ENCODE measurements at regions not wholly inside any gene's neighbourhood (a gene's known extent, or its start where the extent isn't known, plus 50 kb on each side); places are given as distances from the start of the nearest gene placed in this dataset.

DNA sequence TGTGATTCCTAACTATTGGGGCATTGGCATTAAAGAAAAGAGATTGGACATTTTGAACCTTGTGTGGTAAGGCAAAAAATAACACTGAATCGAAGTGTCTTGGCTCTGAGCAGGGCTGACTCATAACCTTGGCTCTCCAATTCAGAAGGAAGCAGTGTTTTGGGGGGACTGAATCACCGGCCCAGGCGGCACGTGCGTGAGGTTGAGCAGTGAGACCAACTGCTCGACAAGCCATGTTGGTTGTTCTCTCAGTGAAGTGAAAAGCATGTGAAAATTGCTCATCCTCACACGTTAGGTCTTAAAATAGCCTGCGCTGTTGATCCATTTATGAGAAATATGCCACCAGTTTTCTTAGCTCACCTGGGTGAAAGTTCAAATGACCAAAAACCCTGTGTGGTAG, 137.8 kb upstream of the SPACA1 start:
- no peaks in the 10 kb centered on the region for H3K9me2 ChIP-seq (ENCODE audit: insufficient read depth, low read length)
- no peaks in the 10 kb centered on the region for H3K36me3 ChIP-seq (ENCODE audit: insufficient read depth, low read length)
- no peaks in the 10 kb centered on the region for H3K27me3 ChIP-seq (ENCODE audit: insufficient read depth, low read depth, low read length)
- no peaks in the 10 kb centered on the region for H4K20me1 ChIP-seq (ENCODE audit: insufficient read depth)
- peak overlapping the region; percentile 47 for H3K4me3 ChIP-seq (ENCODE audit: low read length)
- no peaks in the 10 kb centered on the region for H3K9me3 ChIP-seq (ENCODE audit: low read length)
- H3K9ac ChIP-seq (ENCODE audit: low read length) = peak overlapping the region; percentile 59
- TF ChIP-seq RAD21 (conservative IDR thresholded peaks at IDR 0.05) (peak; percentile 8), EZH2 (IDR thresholded peaks at IDR 0.05; ENCODE audit: borderline replicate concordance, insufficient read depth, low read length, poor library complexity, severe bottlenecking) (no peak), MXI1 (conservative IDR thresholded peaks at IDR 0.05; ENCODE audit: poor library complexity, severe bottlenecking) (peak; percentile 29), TAF1 (IDR thresholded peaks at IDR 0.05; ENCODE audit: low read depth) (no peak), SMC3 (conservative IDR thresholded peaks at IDR 0.05; ENCODE audit: poor library complexity) (peak; percentile 22), POLR2AphosphoS5 (IDR thresholded peaks at IDR 0.05) (no peak), EP300 (conservative IDR thresholded peaks at IDR 0.05; ENCODE audit: poor library complexity, severe bottlenecking) (no peak)
- TF ChIP-seq, protein P1, sequence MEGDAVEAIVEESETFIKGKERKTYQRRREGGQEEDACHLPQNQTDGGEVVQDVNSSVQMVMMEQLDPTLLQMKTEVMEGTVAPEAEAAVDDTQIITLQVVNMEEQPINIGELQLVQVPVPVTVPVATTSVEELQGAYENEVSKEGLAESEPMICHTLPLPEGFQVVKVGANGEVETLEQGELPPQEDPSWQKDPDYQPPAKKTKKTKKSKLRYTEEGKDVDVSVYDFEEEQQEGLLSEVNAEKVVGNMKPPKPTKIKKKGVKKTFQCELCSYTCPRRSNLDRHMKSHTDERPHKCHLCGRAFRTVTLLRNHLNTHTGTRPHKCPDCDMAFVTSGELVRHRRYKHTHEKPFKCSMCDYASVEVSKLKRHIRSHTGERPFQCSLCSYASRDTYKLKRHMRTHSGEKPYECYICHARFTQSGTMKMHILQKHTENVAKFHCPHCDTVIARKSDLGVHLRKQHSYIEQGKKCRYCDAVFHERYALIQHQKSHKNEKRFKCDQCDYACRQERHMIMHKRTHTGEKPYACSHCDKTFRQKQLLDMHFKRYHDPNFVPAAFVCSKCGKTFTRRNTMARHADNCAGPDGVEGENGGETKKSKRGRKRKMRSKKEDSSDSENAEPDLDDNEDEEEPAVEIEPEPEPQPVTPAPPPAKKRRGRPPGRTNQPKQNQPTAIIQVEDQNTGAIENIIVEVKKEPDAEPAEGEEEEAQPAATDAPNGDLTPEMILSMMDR (IDR thresholded peaks at IDR 0.05; ENCODE audit: poor library complexity, severe bottlenecking) = no peak
- TF ChIP-seq, protein P2, sequence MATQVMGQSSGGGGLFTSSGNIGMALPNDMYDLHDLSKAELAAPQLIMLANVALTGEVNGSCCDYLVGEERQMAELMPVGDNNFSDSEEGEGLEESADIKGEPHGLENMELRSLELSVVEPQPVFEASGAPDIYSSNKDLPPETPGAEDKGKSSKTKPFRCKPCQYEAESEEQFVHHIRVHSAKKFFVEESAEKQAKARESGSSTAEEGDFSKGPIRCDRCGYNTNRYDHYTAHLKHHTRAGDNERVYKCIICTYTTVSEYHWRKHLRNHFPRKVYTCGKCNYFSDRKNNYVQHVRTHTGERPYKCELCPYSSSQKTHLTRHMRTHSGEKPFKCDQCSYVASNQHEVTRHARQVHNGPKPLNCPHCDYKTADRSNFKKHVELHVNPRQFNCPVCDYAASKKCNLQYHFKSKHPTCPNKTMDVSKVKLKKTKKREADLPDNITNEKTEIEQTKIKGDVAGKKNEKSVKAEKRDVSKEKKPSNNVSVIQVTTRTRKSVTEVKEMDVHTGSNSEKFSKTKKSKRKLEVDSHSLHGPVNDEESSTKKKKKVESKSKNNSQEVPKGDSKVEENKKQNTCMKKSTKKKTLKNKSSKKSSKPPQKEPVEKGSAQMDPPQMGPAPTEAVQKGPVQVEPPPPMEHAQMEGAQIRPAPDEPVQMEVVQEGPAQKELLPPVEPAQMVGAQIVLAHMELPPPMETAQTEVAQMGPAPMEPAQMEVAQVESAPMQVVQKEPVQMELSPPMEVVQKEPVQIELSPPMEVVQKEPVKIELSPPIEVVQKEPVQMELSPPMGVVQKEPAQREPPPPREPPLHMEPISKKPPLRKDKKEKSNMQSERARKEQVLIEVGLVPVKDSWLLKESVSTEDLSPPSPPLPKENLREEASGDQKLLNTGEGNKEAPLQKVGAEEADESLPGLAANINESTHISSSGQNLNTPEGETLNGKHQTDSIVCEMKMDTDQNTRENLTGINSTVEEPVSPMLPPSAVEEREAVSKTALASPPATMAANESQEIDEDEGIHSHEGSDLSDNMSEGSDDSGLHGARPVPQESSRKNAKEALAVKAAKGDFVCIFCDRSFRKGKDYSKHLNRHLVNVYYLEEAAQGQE (IDR thresholded peaks at IDR 0.05; ENCODE audit: borderline replicate concordance) = no peak
- no peak overlapping the region for H3K4me2 ChIP-seq (ENCODE audit: low read length)
- H3K27ac ChIP-seq (ENCODE audit: low read length) = peak overlapping the region; percentile 90
- H3F3A ChIP-seq (ENCODE audit: insufficient read depth, low read length, poor library complexity, severe bottlenecking) = peaks cover 17% of the 10 kb centered on the region
- no peak overlapping the region for H2AFZ ChIP-seq (ENCODE audit: low read depth, low read length)
- H3K79me2 ChIP-seq (replicated peaks; ENCODE audit: insufficient read depth, low read length) = no peaks in the 10 kb centered on the region

DNA sequence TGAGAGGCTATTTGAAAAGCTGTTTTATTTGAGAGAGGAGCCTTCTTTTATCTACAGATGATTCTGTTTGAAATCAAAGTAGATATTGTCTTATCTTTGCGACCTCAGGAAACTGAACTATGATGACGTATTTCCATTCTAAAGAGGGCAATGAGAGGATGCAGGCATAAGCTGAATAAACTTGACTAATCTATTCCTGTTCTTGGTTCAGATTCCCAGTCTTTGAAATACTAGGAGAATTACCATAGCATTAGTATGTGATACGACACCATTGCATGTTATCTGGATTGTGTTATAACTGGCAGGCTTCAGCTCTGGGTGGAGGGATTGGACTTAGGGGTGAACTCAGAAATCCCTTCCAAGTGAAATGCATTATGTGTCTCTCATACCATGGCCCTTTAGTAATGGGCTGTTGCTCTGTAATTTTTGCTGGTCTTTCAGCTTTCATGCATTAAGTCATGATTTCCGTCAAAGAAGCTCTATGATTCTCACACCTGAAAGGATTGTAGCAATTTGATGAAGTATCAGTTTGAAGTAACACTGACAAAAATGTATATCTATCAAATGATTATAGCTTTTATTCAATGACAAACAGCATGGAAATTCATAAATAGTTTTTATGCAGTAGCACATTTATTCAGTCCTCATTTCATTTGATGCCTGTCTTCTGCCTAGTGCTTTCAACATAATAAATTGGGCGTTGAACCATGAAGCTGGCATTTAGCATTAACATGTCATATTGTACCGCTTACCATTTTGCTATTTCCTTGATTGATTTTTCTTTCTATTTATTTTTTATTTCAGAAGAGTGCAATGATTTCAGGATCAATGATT, 138.4 kb upstream of the SPACA1 start:
- Histone ChIP-seq H3K27me3 (ENCODE audit: insufficient read depth, low read depth, low read length) (no peaks in the 10 kb centered on the region), H3K9me3 (ENCODE audit: low read length) (no peaks in the 10 kb centered on the region), H3K9me2 (ENCODE audit: insufficient read depth, low read length) (no peaks in the 10 kb centered on the region), H3K36me3 (ENCODE audit: insufficient read depth, low read length) (no peaks in the 10 kb centered on the region), H3K27ac (ENCODE audit: low read length) (peak overlapping the region; percentile 90), H3K79me2 (replicated peaks; ENCODE audit: insufficient read depth, low read length) (no peaks in the 10 kb centered on the region), H3F3A (ENCODE audit: insufficient read depth, low read length, poor library complexity, severe bottlenecking) (peaks cover 17% of the 10 kb centered on the region), H3K9ac (ENCODE audit: low read length) (peak overlapping the region; percentile 59), H2AFZ (ENCODE audit: low read depth, low read length) (no peak overlapping the region), H4K20me1 (ENCODE audit: insufficient read depth) (no peaks in the 10 kb centered on the region), H3K4me3 (ENCODE audit: low read length) (peak overlapping the region; percentile 47), H3K4me2 (ENCODE audit: low read length) (peak overlapping the region; percentile 71)
- TF ChIP-seq, protein P1 (IDR thresholded peaks at IDR 0.05; ENCODE audit: poor library complexity, severe bottlenecking) = no peak
- TF ChIP-seq POLR2AphosphoS5 (IDR thresholded peaks at IDR 0.05) (peak; percentile 82), EZH2 (IDR thresholded peaks at IDR 0.05; ENCODE audit: borderline replicate concordance, insufficient read depth, low read length, poor library complexity, severe bottlenecking) (no peak), RAD21 (conservative IDR thresholded peaks at IDR 0.05) (peak; percentile 17), MXI1 (conservative IDR thresholded peaks at IDR 0.05; ENCODE audit: poor library complexity, severe bottlenecking) (no peak), TAF1 (IDR thresholded peaks at IDR 0.05; ENCODE audit: low read depth) (no peak), EP300 (conservative IDR thresholded peaks at IDR 0.05; ENCODE audit: poor library complexity, severe bottlenecking) (peak; percentile 97), SMC3 (conservative IDR thresholded peaks at IDR 0.05; ENCODE audit: poor library complexity) (no peak)
- TF ChIP-seq, protein P2 (IDR thresholded peaks at IDR 0.05; ENCODE audit: borderline replicate concordance) = peak; percentile 74

Measured in neural cell (in vitro differentiated cells).